Retinal pigment epithelial cell (primary cell): ENCODE measurements at regions not wholly inside any gene's neighbourhood (a gene's known extent, or its start where the extent isn't known, plus 50 kb on each side); places are given as distances from the start of the nearest gene placed in this dataset.

Experiments used
- DNase-seq: peaks from one replicate; pipeline ENCODE4 v3.0.0-alpha.2; 2010; ENCODE audit warnings: low read depth
- H3K4me3 ChIP-seq: 2 replicates; pipeline ENCODE4 v1.5.1; 2011; ENCODE audit warnings: mild to moderate bottlenecking, low read length, control low read depth, moderate library complexity
- CTCF ChIP-seq: conservative IDR thresholded peaks from 2 replicates; pipeline ENCODE4 v1.5.1; 2011; ENCODE audit warnings: low read depth, low read length, control low read depth, inconsistent platforms

DNA sequence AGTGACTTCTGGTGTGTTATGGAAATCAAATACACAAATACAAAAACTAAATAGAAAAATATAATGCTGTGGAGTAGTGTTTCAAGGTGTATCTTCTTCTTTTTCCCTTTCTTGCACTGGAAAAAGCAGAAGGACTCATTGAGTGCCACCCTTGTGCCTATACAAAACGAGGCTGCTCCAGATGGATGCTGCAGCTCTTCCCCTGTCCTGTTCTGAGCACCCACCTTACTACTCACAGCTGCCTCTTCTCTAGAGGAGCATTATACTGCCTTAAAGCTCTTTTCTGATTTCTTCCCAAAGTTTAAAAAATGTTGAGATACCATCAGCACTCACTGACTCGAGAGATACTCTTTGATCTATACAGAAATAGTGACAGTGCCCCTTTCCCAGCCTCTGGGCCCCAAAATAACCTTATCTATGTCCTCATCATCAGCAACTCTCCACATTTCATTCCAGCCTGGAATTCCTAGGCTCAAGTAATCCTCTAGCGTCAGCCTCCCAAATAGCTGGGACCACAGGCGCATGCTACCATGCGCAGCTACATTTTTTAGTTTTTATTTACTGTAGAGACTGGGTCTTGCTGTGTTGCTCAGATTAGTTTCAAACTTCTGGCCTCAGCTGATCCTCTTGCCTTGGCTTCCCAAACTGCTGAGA is 1356.1 kb upstream of the NRXN1 start:
- H3K4me3 ChIP-seq: no peak overlapping the region
- no peak for DNase-seq
- TF ChIP-seq CTCF: no peak

- no peak for TF ChIP-seq CTCF
- H3K4me3 ChIP-seq: no peak overlapping the region
- DNase-seq: no peak
Measured at GRCh38 chr2:52386433-52387030, 1354.6 kb upstream of the NRXN1 start.

GRCh38 chr2:52383541-52383940 is 1351.6 kb upstream of the NRXN1 start:
- no peak overlapping the region for H3K4me3 ChIP-seq
- DNase-seq: no peak
- no peak for TF ChIP-seq CTCF

- TF ChIP-seq CTCF: no peak
- no peak for DNase-seq
Measured at GRCh38 chr2:52369178-52369577, 1337.2 kb upstream of the NRXN1 start.

DNA sequence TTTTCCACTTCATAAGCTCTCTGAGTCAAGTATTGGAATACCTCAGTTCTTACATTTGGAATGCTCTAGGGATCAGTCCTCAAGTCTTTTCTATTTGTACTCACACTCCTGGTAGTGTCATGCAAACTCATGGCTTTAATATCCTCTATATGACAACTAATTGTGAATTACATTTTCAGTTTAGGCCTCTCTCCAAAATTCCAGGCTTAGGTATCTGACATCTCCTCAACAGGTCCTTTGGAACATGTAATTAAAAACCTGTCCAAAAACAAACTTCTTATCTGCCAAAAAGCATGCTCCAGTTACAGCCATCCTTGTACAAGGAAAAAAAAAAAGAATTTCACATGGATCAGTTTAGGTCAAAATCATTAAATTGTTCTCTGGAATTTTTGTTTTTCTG is 1336.2 kb upstream of the NRXN1 start:
- DNase-seq: no peak
- no peak overlapping the region for H3K4me3 ChIP-seq
- no peak for TF ChIP-seq CTCF

More at GRCh38 chr2:52369178-52369577, 1337.2 kb upstream of the NRXN1 start:
- no peak overlapping the region for H3K4me3 ChIP-seq

GRCh38 chr2:52365946-52366345 is 1334.0 kb upstream of the NRXN1 start:
- TF ChIP-seq CTCF: no peak
- H3K4me3 ChIP-seq: no peak overlapping the region
- DNase-seq: no peak

- H3K4me3 ChIP-seq: no peak overlapping the region
- no peak for DNase-seq
- TF ChIP-seq CTCF: no peak
Measured at GRCh38 chr2:52356556-52356955, 1324.6 kb upstream of the NRXN1 start.
